Nephron (organoid): ENCODE measurements at regions not wholly inside any gene's neighbourhood (a gene's known extent, or its start where the extent isn't known, plus 50 kb on each side); places are given as distances from the start of the nearest gene placed in this dataset.

Experiments
- H3K27ac Mint-ChIP-seq, 3 experiments: 2 replicates each; pipeline ENCODE4 v1.8.0; 2020; ENCODE audit warnings: mixed read lengths in 3 of 3, mild to moderate bottlenecking in 2 of 3, moderate library complexity in 1 of 3
- H3K27me3 Mint-ChIP-seq: 2 replicates; pipeline ENCODE4 v1.8.0; 2021; ENCODE audit warnings: low read depth, mild to moderate bottlenecking, moderate library complexity, mixed read lengths
- H3K36me3 Mint-ChIP-seq: 2 replicates; pipeline ENCODE4 v1.8.0; 2020; ENCODE audit warnings: low read depth, mixed read lengths
- H3K4me1 Mint-ChIP-seq: 2 replicates; pipeline ENCODE4 v1.8.0; 2020; ENCODE audit warnings: mixed read lengths
- H3K4me3 Mint-ChIP-seq, 3 experiments: 2 replicates each; pipeline ENCODE4 v1.8.0; 2020; ENCODE audit warnings: mild to moderate bottlenecking in 3 of 3, mixed read lengths in 3 of 3, moderate library complexity in 2 of 3
- H3K9me3 Mint-ChIP-seq: 2 replicates; pipeline ENCODE4 v1.8.0; 2020; ENCODE audit warnings: mixed read lengths
- CTCF ChIP-seq, 3 experiments: fragments of 200-600 bp; sonication (generic); IDR thresholded peaks; one replicate each; pipeline ENCODE4 v1.5.0; 2021; ENCODE audit warnings: antibody characterized with exemption in 3 of 3; ENCODE audit not compliant: unreplicated experiment in 3 of 3

GRCh38 chr7:155192961-155193640, 104.6 kb upstream of the INSIG1 start:
- TF ChIP-seq CTCF (IDR thresholded peaks at IDR 0.05; ENCODE audit: unreplicated experiment in 3 of 3): no peak
- Mint-ChIP-seq H3K27ac (no peak overlapping the region), H3K4me1 (no peaks in the 10 kb centered on the region), H3K9me3 (peaks cover 31% of the 10 kb centered on the region), H3K27me3 (peaks cover 29% of the 10 kb centered on the region), H3K4me3 (no peak overlapping the region), H3K36me3 (no peaks in the 10 kb centered on the region)

GRCh38 chr7:155193716-155194115, 104.0 kb upstream of the INSIG1 start:
- Mint-ChIP-seq H3K4me1 (no peaks in the 10 kb centered on the region), H3K36me3 (no peaks in the 10 kb centered on the region)

GRCh38 chr7:155194382-155195140, 103.1 kb upstream of the INSIG1 start:
- Mint-ChIP-seq H3K4me1 (no peaks in the 10 kb centered on the region), H3K4me3 (no peak overlapping the region), H3K9me3 (peaks cover 29% of the 10 kb centered on the region), H3K27me3 (peaks cover 17% of the 10 kb centered on the region), H3K36me3 (no peaks in the 10 kb centered on the region), H3K27ac (no peak overlapping the region)
- no peak for TF ChIP-seq CTCF (IDR thresholded peaks at IDR 0.05; ENCODE audit: unreplicated experiment in 3 of 3)

More at GRCh38 chr7:155193716-155194115, 104.0 kb upstream of the INSIG1 start:
- H3K4me3 Mint-ChIP-seq: no peak overlapping the region
- no peak for TF ChIP-seq CTCF (IDR thresholded peaks at IDR 0.05; ENCODE audit: unreplicated experiment in 3 of 3)
- peaks cover 27% of the 10 kb centered on the region for H3K9me3 Mint-ChIP-seq
- H3K27me3 Mint-ChIP-seq: peaks cover 24% of the 10 kb centered on the region
- no peak overlapping the region for H3K27ac Mint-ChIP-seq

GRCh38 chr7:155195939-155196523, 101.6 kb upstream of the INSIG1 start:
- TF ChIP-seq CTCF (IDR thresholded peaks at IDR 0.05; ENCODE audit: unreplicated experiment in 3 of 3): no peak
- peaks cover 28% of the 10 kb centered on the region for H3K9me3 Mint-ChIP-seq
- no peak overlapping the region for H3K27ac Mint-ChIP-seq
- H3K27me3 Mint-ChIP-seq: peaks cover 11% of the 10 kb centered on the region
- H3K4me3 Mint-ChIP-seq: no peak overlapping the region
- no peaks in the 10 kb centered on the region for H3K36me3 Mint-ChIP-seq
- H3K4me1 Mint-ChIP-seq: no peaks in the 10 kb centered on the region

GRCh38 chr7:155198196-155198892, 99.3 kb upstream of the INSIG1 start:
- H3K27me3 Mint-ChIP-seq: no peaks in the 10 kb centered on the region
- no peak overlapping the region for H3K27ac Mint-ChIP-seq
- TF ChIP-seq CTCF (IDR thresholded peaks at IDR 0.05; ENCODE audit: unreplicated experiment in 3 of 3): no peak
- H3K36me3 Mint-ChIP-seq: no peaks in the 10 kb centered on the region
- peaks cover 4% of the 10 kb centered on the region for H3K4me1 Mint-ChIP-seq
- peaks cover 23% of the 10 kb centered on the region for H3K9me3 Mint-ChIP-seq
- H3K4me3 Mint-ChIP-seq: no peak overlapping the region
